Neural cell (in vitro differentiated cells): ENCODE measurements at regions not wholly inside any gene's neighbourhood (a gene's known extent, or its start where the extent isn't known, plus 50 kb on each side); places are given as distances from the start of the nearest gene placed in this dataset.

ENCODE experiments used
- H2AFZ ChIP-seq: fragments of 200-600, 300-800 bp; sonication (generic), shearing (Covaris generic); 2 replicates; pipeline ENCODE4 v1.6.0; 2014; ENCODE audit warnings: low read depth, mild to moderate bottlenecking, antibody characterized with exemption, low read length, moderate library complexity
- H3F3A ChIP-seq: fragments of 200-600 bp; shearing (Covaris generic); 2 replicates; pipeline ENCODE4 v1.6.1; 2016; ENCODE audit warnings: mild to moderate bottlenecking, moderate library complexity, mixed read lengths, antibody characterized with exemption, low read length; ENCODE audit not compliant: insufficient read depth, poor library complexity, severe bottlenecking
- H3K27ac ChIP-seq: fragments of 200-600, 300-800 bp; sonication (generic), shearing (Covaris generic); 2 replicates; pipeline ENCODE4 v1.5.1; 2014; ENCODE audit warnings: mild to moderate bottlenecking, low read length, moderate library complexity
- H3K27me3 ChIP-seq: fragments of 300-800, 200-600 bp; sonication (generic), shearing (Covaris generic); 2 replicates; pipeline ENCODE4 v1.6.0; 2014; ENCODE audit warnings: mild to moderate bottlenecking, low read depth, low read length, moderate library complexity; ENCODE audit not compliant: insufficient read depth
- H3K36me3 ChIP-seq: fragments of 300-800, 200-600 bp; sonication (generic), shearing (Covaris generic); 2 replicates; pipeline ENCODE4 v1.5.1; 2014; ENCODE audit warnings: mild to moderate bottlenecking, antibody characterized with exemption, low read length, moderate library complexity; ENCODE audit not compliant: insufficient read depth
- H3K4me2 ChIP-seq: fragments of 300-800, 200-600 bp; sonication (generic), shearing (Covaris generic); 2 replicates; pipeline ENCODE4 v1.6.0; 2014; ENCODE audit warnings: mild to moderate bottlenecking, low read length
- H3K4me3 ChIP-seq: fragments of 300-800, 200-600 bp; sonication (generic), shearing (Covaris generic); 2 replicates; pipeline ENCODE4 v1.5.1; 2014; ENCODE audit warnings: mild to moderate bottlenecking, low read length, moderate library complexity
- H3K79me2 ChIP-seq: fragments of 200-600 bp; shearing (Covaris generic); replicated peaks from 2 replicates; pipeline ENCODE4 v1.6.0; 2014; ENCODE audit warnings: mild to moderate bottlenecking, low read length, moderate library complexity; ENCODE audit not compliant: insufficient read depth
- H3K9ac ChIP-seq: fragments of 300-800, 200-600 bp; sonication (generic), shearing (Covaris generic); 2 replicates; pipeline ENCODE4 v1.6.1; 2016; ENCODE audit warnings: mild to moderate bottlenecking, low read length, mixed read lengths
- H3K9me2 ChIP-seq: fragments of 200-600 bp; shearing (Covaris generic); 2 replicates; pipeline ENCODE4 v1.6.1; 2016; ENCODE audit warnings: mild to moderate bottlenecking, low read length, mixed read lengths; ENCODE audit not compliant: insufficient read depth
- H3K9me3 ChIP-seq: fragments of 200-600, 300-800 bp; sonication (generic), shearing (Covaris generic); 2 replicates; pipeline ENCODE4 v1.6.1; 2016; ENCODE audit warnings: mild to moderate bottlenecking, mixed run types, low read length, moderate library complexity, mixed read lengths
- H4K20me1 ChIP-seq: fragments of 200-600 bp; shearing (Covaris generic); 2 replicates; pipeline ENCODE4 v1.6.1; 2016; ENCODE audit warnings: mild to moderate bottlenecking, mixed run types; ENCODE audit not compliant: insufficient read depth
- EP300 ChIP-seq: fragments of 450-650 bp; conservative IDR thresholded peaks from 2 replicates; pipeline ENCODE4 v1.6.1; 2014; ENCODE audit warnings: antibody characterized with exemption, mild to moderate bottlenecking, moderate library complexity; ENCODE audit not compliant: poor library complexity, severe bottlenecking
- EZH2 ChIP-seq: fragments of 200-600, 300-800 bp; shearing (Covaris generic), sonication (generic); IDR thresholded peaks from 2 replicates; pipeline ENCODE4 v1.6.1; 2014; ENCODE audit warnings: antibody characterized with exemption, low read length, borderline replicate concordance, mild to moderate bottlenecking; ENCODE audit not compliant: insufficient read depth, poor library complexity, severe bottlenecking
- MXI1 ChIP-seq: fragments of 450-650 bp; conservative IDR thresholded peaks from 2 replicates; pipeline ENCODE4 v1.6.1; 2014; ENCODE audit warnings: antibody characterized with exemption, mild to moderate bottlenecking; ENCODE audit not compliant: poor library complexity, severe bottlenecking
- POLR2AphosphoS5 ChIP-seq: IDR thresholded peaks from 2 replicates; pipeline ENCODE4 v1.6.1; 2012
- RAD21 ChIP-seq: fragments of 450-650 bp; conservative IDR thresholded peaks from 2 replicates; pipeline ENCODE4 v1.6.1; 2014; ENCODE audit warnings: antibody characterized with exemption, mild to moderate bottlenecking, moderate library complexity
- REST ChIP-seq: IDR thresholded peaks from 2 replicates; pipeline ENCODE4 v1.6.1; 2012; ENCODE audit warnings: borderline replicate concordance
- SMC3 ChIP-seq: fragments of 450-650 bp; conservative IDR thresholded peaks from 2 replicates; pipeline ENCODE4 v1.6.1; 2014; ENCODE audit warnings: antibody characterized with exemption, mild to moderate bottlenecking, moderate library complexity; ENCODE audit not compliant: poor library complexity
- TAF1 ChIP-seq: IDR thresholded peaks from 2 replicates; pipeline ENCODE4 v1.6.1; 2012; ENCODE audit warnings: low read depth
- TF ChIP-seq, protein P1 (sequence below): fragments of 450-650 bp; IDR thresholded peaks from 2 replicates; pipeline ENCODE4 v1.5.1; 2014; ENCODE audit warnings: antibody characterized with exemption, mild to moderate bottlenecking, moderate library complexity; ENCODE audit not compliant: poor library complexity, severe bottlenecking

DNA sequence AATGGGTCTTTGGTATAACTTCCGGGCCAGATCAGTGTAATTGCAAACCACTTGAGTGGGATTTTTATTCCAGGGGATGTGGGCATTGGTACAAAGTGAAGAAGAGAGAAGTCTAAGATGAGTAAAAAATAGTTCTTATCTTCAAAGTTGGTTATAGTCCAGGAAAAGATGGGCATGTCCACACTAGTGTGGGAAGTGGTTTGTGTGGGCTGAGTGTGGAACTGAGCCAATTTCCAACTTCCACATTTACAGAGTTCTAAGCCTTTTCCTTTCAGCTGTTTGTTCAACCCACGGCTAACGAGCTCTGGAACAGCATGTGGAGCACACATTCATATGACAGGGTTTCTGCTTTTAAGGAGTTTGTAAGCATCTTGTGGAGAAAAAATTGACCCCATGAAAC, 72.3 kb upstream of the IFNGR1 start:
- TF ChIP-seq, protein P1, sequence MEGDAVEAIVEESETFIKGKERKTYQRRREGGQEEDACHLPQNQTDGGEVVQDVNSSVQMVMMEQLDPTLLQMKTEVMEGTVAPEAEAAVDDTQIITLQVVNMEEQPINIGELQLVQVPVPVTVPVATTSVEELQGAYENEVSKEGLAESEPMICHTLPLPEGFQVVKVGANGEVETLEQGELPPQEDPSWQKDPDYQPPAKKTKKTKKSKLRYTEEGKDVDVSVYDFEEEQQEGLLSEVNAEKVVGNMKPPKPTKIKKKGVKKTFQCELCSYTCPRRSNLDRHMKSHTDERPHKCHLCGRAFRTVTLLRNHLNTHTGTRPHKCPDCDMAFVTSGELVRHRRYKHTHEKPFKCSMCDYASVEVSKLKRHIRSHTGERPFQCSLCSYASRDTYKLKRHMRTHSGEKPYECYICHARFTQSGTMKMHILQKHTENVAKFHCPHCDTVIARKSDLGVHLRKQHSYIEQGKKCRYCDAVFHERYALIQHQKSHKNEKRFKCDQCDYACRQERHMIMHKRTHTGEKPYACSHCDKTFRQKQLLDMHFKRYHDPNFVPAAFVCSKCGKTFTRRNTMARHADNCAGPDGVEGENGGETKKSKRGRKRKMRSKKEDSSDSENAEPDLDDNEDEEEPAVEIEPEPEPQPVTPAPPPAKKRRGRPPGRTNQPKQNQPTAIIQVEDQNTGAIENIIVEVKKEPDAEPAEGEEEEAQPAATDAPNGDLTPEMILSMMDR = no peak
- TF ChIP-seq POLR2AphosphoS5 = no peak
- TF ChIP-seq RAD21 = no peak
- TF ChIP-seq EZH2 = no peak
- no peak for TF ChIP-seq REST
- TF ChIP-seq TAF1 = no peak
- no peak for TF ChIP-seq EP300
- no peak for TF ChIP-seq SMC3
- H4K20me1 ChIP-seq = no peaks in the 10 kb centered on the region
- no peak overlapping the region for H3K4me2 ChIP-seq
- H3K79me2 ChIP-seq = no peaks in the 10 kb centered on the region
- H3K27ac ChIP-seq = no peak overlapping the region
- H3K9me3 ChIP-seq = no peaks in the 10 kb centered on the region
- no peaks in the 10 kb centered on the region for H3K36me3 ChIP-seq
- H3K4me3 ChIP-seq = no peak overlapping the region
- H3F3A ChIP-seq = no peaks in the 10 kb centered on the region
- H3K27me3 ChIP-seq = no peaks in the 10 kb centered on the region
- H2AFZ ChIP-seq = no peak overlapping the region
- no peak overlapping the region for H3K9ac ChIP-seq
- no peaks in the 10 kb centered on the region for H3K9me2 ChIP-seq

GRCh38 chr6:137290601-137291261, 71.5 kb upstream of the IFNGR1 start:
- Histone ChIP-seq H3K4me3 (no peak overlapping the region), H3F3A (no peaks in the 10 kb centered on the region), H3K4me2 (no peak overlapping the region), H3K27ac (no peak overlapping the region), H2AFZ (no peak overlapping the region), H3K9ac (no peak overlapping the region), H3K36me3 (no peaks in the 10 kb centered on the region), H3K9me3 (no peaks in the 10 kb centered on the region), H4K20me1 (no peaks in the 10 kb centered on the region), H3K79me2 (no peaks in the 10 kb centered on the region), H3K27me3 (no peaks in the 10 kb centered on the region), H3K9me2 (no peaks in the 10 kb centered on the region)
- TF ChIP-seq MXI1 (no peak), TAF1 (no peak), EP300 (no peak), SMC3 (no peak)
- TF ChIP-seq, protein P1 = no peak
